ENCODE measurements at regions not wholly inside any gene's neighbourhood (a gene's known extent, or its start where the extent isn't known, plus 50 kb on each side); places are given as distances from the start of the nearest gene placed in this dataset.
"Not testable (repeated sequence)": the region's sequence is repeated elsewhere in the genome, so short reads cannot be mapped to it uniquely, and the experiment has no call there.

- no peak for DNase-seq
- Mint-ChIP-seq H3K4me3 (no peak overlapping the region), H3K27me3 (no peaks in the 10 kb centered on the region), H3K4me1 (no peaks in the 10 kb centered on the region), H3K27ac (no peak overlapping the region), H3K36me3 (ENCODE audit: low read depth) (no peaks in the 10 kb centered on the region), H3K9me3 (ENCODE audit: low read depth) (no peaks in the 10 kb centered on the region)
- ChIA-PET POLR2A (no interaction called here), CTCF (no interaction called here)
- intact Hi-C loops (cut with DNase I, micrococcal nuclease): no loop called here
- ATAC-seq: no peak
Measured at GRCh38 chr6:22752522-22752921, 183.2 kb downstream of the HDGFL1 start.

DNA sequence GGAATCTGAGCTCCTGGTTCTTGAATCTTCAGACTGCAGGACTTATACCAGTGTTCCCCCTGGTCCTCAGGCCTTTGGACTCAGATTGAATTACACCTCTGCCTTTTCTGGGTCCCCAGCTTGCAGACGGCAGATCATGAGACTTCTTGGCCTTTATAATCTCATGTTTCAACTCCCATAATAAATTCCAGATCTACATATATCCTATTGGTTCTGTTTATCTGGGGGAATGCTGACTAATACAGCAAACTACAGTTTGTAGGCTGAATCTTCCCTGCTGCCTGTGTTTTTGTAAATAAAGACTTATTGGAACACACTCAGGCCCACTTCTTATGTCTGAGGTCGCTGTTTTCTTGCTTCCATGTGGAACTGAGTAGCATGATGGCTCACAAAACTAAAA lies 184.7 kb downstream of the HDGFL1 start:
- ATAC-seq: no peak
- intact Hi-C loops (cut with DNase I, micrococcal nuclease): no loop called here
- H3K4me3 Mint-ChIP-seq: no peak overlapping the region
- no peak overlapping the region for H3K27ac Mint-ChIP-seq
- no peaks in the 10 kb centered on the region for H3K9me3 Mint-ChIP-seq (ENCODE audit: low read depth)
- no peaks in the 10 kb centered on the region for H3K27me3 Mint-ChIP-seq
- H3K36me3 Mint-ChIP-seq (ENCODE audit: low read depth): no peaks in the 10 kb centered on the region
- no peaks in the 10 kb centered on the region for H3K4me1 Mint-ChIP-seq
- ChIA-PET CTCF (no interaction called here), POLR2A (no interaction called here)
- no peak for DNase-seq

DNA sequence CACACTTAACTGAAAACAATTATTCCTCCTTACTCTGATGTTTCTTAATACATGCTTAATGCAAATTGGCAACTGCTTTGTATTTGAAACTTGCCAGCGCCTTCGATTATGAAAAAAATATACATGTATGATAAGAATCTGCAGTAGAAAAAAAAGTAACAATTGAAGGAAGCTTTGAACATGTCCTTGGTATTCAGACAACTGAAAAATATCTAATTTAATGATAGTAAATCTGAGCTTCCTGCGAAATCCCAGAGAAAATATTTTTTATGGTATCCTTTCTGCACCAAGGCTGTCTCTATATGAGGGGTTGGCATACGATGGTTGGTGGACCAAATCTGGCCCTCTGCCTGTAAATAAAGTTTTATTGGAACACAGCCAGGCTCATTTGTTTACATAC lies 186.2 kb downstream of the HDGFL1 start:
- POLR2A ChIA-PET: no interaction called here
- CTCF ChIA-PET: no interaction called here
- intact Hi-C loops (cut with DNase I, micrococcal nuclease): no loop called here
- DNase-seq: no peak
- no peak overlapping the region for H3K27ac Mint-ChIP-seq
- no peaks in the 10 kb centered on the region for H3K27me3 Mint-ChIP-seq
- H3K4me1 Mint-ChIP-seq: no peaks in the 10 kb centered on the region
- H3K36me3 Mint-ChIP-seq (ENCODE audit: low read depth): no peaks in the 10 kb centered on the region
- H3K4me3 Mint-ChIP-seq: no peak overlapping the region
- no peak for ATAC-seq
- H3K9me3 Mint-ChIP-seq (ENCODE audit: low read depth): no peaks in the 10 kb centered on the region

DNA sequence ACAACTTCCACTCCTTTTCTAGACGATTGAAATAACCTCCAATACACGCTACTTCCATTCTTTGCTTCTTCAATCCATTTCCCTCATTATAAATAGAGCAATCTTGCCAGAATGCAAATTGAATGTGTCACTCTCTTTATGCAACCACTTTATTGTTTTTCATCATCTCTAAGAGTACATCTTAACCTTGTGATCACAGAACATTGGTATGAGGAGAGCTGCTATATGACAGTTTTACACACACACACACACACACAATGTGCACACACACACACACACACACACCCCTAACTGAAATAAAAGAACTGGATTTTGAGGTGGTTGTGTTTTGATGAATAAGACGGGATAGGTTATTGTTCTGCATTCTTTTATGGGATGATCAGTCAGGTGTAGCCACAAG lies 187.0 kb downstream of the HDGFL1 start:
- H3K4me3 Mint-ChIP-seq: no peak overlapping the region
- H3K27me3 Mint-ChIP-seq: no peaks in the 10 kb centered on the region
- H3K4me1 Mint-ChIP-seq: no peaks in the 10 kb centered on the region
- no peaks in the 10 kb centered on the region for H3K9me3 Mint-ChIP-seq (ENCODE audit: low read depth)
- POLR2A ChIA-PET: no interaction called here
- no peak for ATAC-seq
- intact Hi-C loops (cut with DNase I, micrococcal nuclease): no loop called here
- CTCF ChIA-PET: no interaction called here
- H3K36me3 Mint-ChIP-seq (ENCODE audit: low read depth): no peaks in the 10 kb centered on the region
- no peak overlapping the region for H3K27ac Mint-ChIP-seq
- DNase-seq: no peak

DNA sequence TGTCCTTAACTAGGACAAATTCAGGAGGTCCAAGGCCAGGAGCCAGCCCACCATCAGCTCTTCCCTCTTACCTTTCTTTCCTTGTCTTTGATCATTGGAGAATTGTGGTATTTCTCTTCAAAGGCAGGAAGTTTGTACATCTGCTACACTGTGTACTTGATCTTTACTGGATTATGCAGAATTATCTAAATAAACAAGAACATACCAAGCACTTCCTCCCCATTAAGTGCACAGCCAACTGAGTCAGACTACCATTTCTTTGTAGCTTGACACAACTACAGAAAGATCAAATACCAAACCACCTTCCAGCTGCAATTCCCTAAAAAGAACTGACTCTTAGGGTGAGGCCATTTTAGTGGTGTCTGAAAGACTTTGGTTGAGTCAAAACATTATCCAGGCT lies 195.1 kb downstream of the HDGFL1 start:
- H3K36me3 Mint-ChIP-seq (ENCODE audit: low read depth): no peaks in the 10 kb centered on the region
- H3K27me3 Mint-ChIP-seq: no peaks in the 10 kb centered on the region
- CTCF ChIA-PET: no interaction called here
- DNase-seq (no peak), ATAC-seq (no peak)
- H3K4me1 Mint-ChIP-seq: no peaks in the 10 kb centered on the region
- intact Hi-C loops (cut with DNase I, micrococcal nuclease): no loop called here
- H3K27ac Mint-ChIP-seq: no peak overlapping the region
- POLR2A ChIA-PET: no interaction called here
- H3K4me3 Mint-ChIP-seq: no peak overlapping the region
- peaks cover 2% of the 10 kb centered on the region for H3K9me3 Mint-ChIP-seq (ENCODE audit: low read depth)

DNA sequence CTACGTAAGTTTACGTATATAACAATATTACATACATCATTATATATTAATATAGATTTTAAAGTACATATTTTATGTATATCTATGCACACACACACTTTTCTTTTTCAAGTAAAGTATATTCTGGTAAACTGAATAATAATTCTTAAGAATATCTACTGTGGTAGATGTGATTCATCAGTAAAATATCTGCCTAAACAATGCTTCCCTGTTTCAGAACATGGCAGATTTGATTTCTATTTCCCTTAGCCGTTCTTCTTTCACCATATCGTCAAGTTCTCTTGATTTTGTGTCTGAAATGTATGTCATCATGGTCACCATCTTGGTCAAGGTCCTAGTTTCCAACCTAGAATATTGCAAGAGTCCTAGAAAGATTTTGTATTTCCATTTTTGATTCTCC lies 195.6 kb downstream of the HDGFL1 start:
- no peaks in the 10 kb centered on the region for H3K4me1 Mint-ChIP-seq
- CTCF ChIA-PET: no interaction called here
- POLR2A ChIA-PET: no interaction called here
- DNase-seq: no peak
- no peaks in the 10 kb centered on the region for H3K36me3 Mint-ChIP-seq (ENCODE audit: low read depth)
- H3K27me3 Mint-ChIP-seq: no peaks in the 10 kb centered on the region
- H3K27ac Mint-ChIP-seq: no peak overlapping the region
- no peak overlapping the region for H3K4me3 Mint-ChIP-seq
- H3K9me3 Mint-ChIP-seq (ENCODE audit: low read depth): peaks cover 2% of the 10 kb centered on the region
- intact Hi-C loops (cut with DNase I, micrococcal nuclease): no loop called here
- ATAC-seq: no peak

GRCh38 chr6:22766979-22767378 lies 197.6 kb downstream of the HDGFL1 start:
- no peaks in the 10 kb centered on the region for H3K36me3 Mint-ChIP-seq (ENCODE audit: low read depth)
- H3K27ac Mint-ChIP-seq: no peak overlapping the region
- ChIA-PET CTCF (no interaction called here), POLR2A (no interaction called here)
- no peaks in the 10 kb centered on the region for H3K27me3 Mint-ChIP-seq
- intact Hi-C loops (cut with DNase I, micrococcal nuclease): no loop called here
- no peak for DNase-seq
- no peaks in the 10 kb centered on the region for H3K4me1 Mint-ChIP-seq
- ATAC-seq: no peak
- H3K9me3 Mint-ChIP-seq (ENCODE audit: low read depth): peaks cover 4% of the 10 kb centered on the region
- no peak overlapping the region for H3K4me3 Mint-ChIP-seq

DNA sequence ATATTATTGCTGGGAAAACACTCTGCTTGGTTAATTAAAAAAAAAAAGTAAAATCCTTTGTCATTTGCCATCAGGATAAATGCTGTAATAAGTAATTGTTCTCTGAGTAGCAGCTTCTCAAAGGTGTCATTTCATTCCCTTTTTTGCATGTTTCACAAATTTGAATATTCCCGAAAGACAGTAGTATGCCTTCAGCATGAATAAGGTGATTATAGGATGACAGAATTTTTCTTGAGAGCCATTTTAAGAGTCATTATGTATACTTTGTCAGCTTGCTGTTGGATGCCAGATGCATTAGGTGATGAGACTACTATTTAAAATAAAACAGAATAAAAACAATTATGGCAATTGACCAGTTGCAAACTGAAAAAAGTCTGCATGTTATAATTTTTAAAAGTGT lies 200.7 kb downstream of the HDGFL1 start:
- no peak for DNase-seq
- peaks cover 2% of the 10 kb centered on the region for H3K9me3 Mint-ChIP-seq (ENCODE audit: low read depth)
- H3K36me3 Mint-ChIP-seq (ENCODE audit: low read depth): no peaks in the 10 kb centered on the region
- no peaks in the 10 kb centered on the region for H3K27me3 Mint-ChIP-seq
- H3K27ac Mint-ChIP-seq: no peak overlapping the region
- no peak overlapping the region for H3K4me3 Mint-ChIP-seq
- ATAC-seq: no peak
- ChIA-PET POLR2A (no interaction called here), CTCF (no interaction called here)
- intact Hi-C loops (cut with DNase I, micrococcal nuclease): no loop called here
- no peaks in the 10 kb centered on the region for H3K4me1 Mint-ChIP-seq

DNA sequence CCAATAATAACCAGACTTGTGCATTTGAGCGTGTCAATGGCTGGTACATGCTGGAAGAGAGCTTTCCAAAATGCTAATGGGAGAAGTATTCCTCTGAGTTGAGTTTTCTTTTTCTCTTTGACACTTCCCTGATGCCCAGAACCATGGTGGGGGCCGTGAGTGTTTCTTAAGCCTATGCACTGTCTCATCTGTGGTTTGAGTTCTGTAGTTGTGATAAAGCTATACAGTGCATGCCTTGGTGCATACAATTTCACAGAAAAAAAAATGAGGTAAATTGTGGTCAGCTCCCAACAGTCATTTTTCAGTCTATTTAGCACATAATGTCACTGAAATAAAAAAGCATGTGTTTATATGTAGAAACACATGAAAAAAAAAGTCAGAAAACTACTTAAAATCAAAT lies 204.8 kb downstream of the HDGFL1 start:
- no peak overlapping the region for H3K4me3 Mint-ChIP-seq
- H3K36me3 Mint-ChIP-seq (ENCODE audit: low read depth): no peaks in the 10 kb centered on the region
- ChIA-PET POLR2A (no interaction called here), CTCF (interaction anchor here (0.6 kb wide), 1 partner anchor 715 kb away, joined by 3 read pairs; no protein-coding TSS in a partner anchor)
- ATAC-seq: no peak
- no peak overlapping the region for H3K27ac Mint-ChIP-seq
- DNase-seq: no peak
- H3K9me3 Mint-ChIP-seq (ENCODE audit: low read depth): peaks cover 12% of the 10 kb centered on the region
- intact Hi-C loops (cut with DNase I, micrococcal nuclease): no loop called here
- H3K27me3 Mint-ChIP-seq: no peaks in the 10 kb centered on the region
- no peaks in the 10 kb centered on the region for H3K4me1 Mint-ChIP-seq

DNA sequence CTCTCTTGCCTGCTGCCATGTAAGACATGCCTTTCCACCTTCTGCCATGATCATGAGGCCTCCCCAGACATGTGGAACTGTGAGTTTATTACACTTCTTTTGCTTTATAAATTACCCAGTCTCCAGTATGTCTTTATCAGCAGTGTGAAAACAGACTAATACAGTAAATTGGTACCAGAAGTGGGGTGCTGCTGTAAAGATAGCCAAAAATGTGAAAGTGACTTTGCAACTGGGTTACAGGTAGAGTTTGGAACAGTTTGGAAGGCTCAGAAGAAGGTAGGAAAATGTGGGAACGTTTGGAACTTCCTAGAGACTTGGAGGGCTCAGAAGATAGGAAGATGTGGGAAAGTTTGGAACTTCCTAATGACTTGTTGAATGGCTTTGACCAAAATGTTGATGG lies 209.1 kb downstream of the HDGFL1 start:
- DNase-seq; CTCF ChIA-PET; intact Hi-C loops (cut with DNase I, micrococcal nuclease); POLR2A ChIA-PET; ATAC-seq; H3K4me3 Mint-ChIP-seq; H3K4me1 Mint-ChIP-seq; H3K36me3 Mint-ChIP-seq (ENCODE audit: low read depth); H3K27me3 Mint-ChIP-seq; H3K27ac Mint-ChIP-seq: not testable (repeated sequence)
- H3K9me3 Mint-ChIP-seq (ENCODE audit: low read depth): peaks cover 13% of the 10 kb centered on the region

GRCh38 chr6:22779062-22779461 lies 209.7 kb downstream of the HDGFL1 start:
- Mint-ChIP-seq H3K4me1 (no peaks in the 10 kb centered on the region), H3K36me3 (ENCODE audit: low read depth) (no peaks in the 10 kb centered on the region), H3K4me3 (no peak overlapping the region), H3K27me3 (no peaks in the 10 kb centered on the region), H3K9me3 (ENCODE audit: low read depth) (peaks cover 13% of the 10 kb centered on the region), H3K27ac (no peak overlapping the region)
- DNase-seq (no peak), ATAC-seq (no peak)
- CTCF ChIA-PET: no interaction called here
- intact Hi-C loops (cut with DNase I, micrococcal nuclease): no loop called here
- POLR2A ChIA-PET: no interaction called here

GRCh38 chr6:22783931-22784330 lies 214.6 kb downstream of the HDGFL1 start:
- ATAC-seq (no peak), DNase-seq (no peak)
- Mint-ChIP-seq H3K36me3 (ENCODE audit: low read depth) (no peaks in the 10 kb centered on the region), H3K4me3 (no peak overlapping the region), H3K27ac (no peak overlapping the region), H3K9me3 (ENCODE audit: low read depth) (peaks cover 3% of the 10 kb centered on the region), H3K27me3 (no peaks in the 10 kb centered on the region), H3K4me1 (no peaks in the 10 kb centered on the region)
- intact Hi-C loops (cut with DNase I, micrococcal nuclease): no loop called here
- ChIA-PET CTCF (no interaction called here), POLR2A (no interaction called here)

- CTCF ChIA-PET: interaction anchor here (0.6 kb wide), 1 partner anchor 1533 kb away, joined by 3 read pairs; no protein-coding TSS in a partner anchor
- no peak for ATAC-seq
- intact Hi-C loops (cut with DNase I, micrococcal nuclease): no loop called here
Measured at GRCh38 chr6:22784601-22785410, 215.4 kb downstream of the HDGFL1 start.

More at GRCh38 chr6:22784601-22785410, 215.4 kb downstream of the HDGFL1 start:
- POLR2A ChIA-PET: no interaction called here
- Mint-ChIP-seq H3K27me3 (no peaks in the 10 kb centered on the region), H3K4me1 (no peaks in the 10 kb centered on the region), H3K36me3 (ENCODE audit: low read depth) (no peaks in the 10 kb centered on the region), H3K4me3 (no peak overlapping the region), H3K27ac (no peak overlapping the region), H3K9me3 (ENCODE audit: low read depth) (peaks cover 1% of the 10 kb centered on the region)
- no peak for DNase-seq

Data from activated CD4-positive, alpha-beta T cell treated with anti-CD3 and anti-CD28 coated beads for 36 hours (primary cell).